GM12865 (cell line): ENCODE measurements at regions not wholly inside any gene's neighbourhood (a gene's known extent, or its start where the extent isn't known, plus 50 kb on each side); places are given as distances from the start of the nearest gene placed in this dataset.

Source experiments
- DNase-seq: peaks from one replicate; pipeline ENCODE4 v3.0.0; 2010; ENCODE audit warnings: low read depth
- H3K4me3 ChIP-seq: 2 replicates; pipeline ENCODE4 v1.5.1; 2011; ENCODE audit warnings: mild to moderate bottlenecking, low read depth, low read length, control low read depth
- TF ChIP-seq, protein P1 (sequence below): IDR thresholded peaks from 2 replicates; pipeline ENCODE4 v1.5.1; 2011; ENCODE audit warnings: low read length, control low read depth, low read depth, inconsistent platforms; ENCODE audit not compliant: insufficient read depth; ENCODE audit errors: missing control alignments

DNA sequence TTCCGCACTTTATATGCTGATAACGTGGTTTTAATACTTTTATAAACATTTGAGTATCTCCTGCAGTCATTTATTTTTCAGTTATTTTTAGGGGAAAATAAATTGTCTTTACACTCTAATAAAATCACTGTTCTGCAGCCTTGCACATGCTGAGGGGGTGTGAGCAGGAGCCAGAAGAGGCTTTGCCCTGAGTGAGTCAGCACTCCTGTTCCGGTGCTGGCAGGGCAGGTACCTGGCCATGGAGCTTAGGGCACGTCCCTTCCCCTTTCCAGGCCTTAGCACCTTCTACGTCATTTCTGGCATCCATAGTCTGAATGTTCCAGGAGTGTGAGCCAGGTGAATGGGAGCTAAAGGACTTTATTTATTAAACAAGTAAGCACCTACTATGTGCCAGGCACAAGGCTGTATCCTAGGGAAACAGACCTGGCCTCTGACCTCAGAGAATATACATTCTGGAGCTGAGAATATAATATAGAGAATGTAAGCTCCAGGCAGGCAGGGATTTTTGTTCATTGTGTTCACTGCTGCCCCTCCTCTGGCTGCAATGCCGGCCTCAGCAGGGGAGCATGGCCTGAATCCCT is 402.9 kb downstream of the PTPRU start:
- TF ChIP-seq, protein P1, sequence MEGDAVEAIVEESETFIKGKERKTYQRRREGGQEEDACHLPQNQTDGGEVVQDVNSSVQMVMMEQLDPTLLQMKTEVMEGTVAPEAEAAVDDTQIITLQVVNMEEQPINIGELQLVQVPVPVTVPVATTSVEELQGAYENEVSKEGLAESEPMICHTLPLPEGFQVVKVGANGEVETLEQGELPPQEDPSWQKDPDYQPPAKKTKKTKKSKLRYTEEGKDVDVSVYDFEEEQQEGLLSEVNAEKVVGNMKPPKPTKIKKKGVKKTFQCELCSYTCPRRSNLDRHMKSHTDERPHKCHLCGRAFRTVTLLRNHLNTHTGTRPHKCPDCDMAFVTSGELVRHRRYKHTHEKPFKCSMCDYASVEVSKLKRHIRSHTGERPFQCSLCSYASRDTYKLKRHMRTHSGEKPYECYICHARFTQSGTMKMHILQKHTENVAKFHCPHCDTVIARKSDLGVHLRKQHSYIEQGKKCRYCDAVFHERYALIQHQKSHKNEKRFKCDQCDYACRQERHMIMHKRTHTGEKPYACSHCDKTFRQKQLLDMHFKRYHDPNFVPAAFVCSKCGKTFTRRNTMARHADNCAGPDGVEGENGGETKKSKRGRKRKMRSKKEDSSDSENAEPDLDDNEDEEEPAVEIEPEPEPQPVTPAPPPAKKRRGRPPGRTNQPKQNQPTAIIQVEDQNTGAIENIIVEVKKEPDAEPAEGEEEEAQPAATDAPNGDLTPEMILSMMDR = no peak
- DNase-seq = no peak

DNA sequence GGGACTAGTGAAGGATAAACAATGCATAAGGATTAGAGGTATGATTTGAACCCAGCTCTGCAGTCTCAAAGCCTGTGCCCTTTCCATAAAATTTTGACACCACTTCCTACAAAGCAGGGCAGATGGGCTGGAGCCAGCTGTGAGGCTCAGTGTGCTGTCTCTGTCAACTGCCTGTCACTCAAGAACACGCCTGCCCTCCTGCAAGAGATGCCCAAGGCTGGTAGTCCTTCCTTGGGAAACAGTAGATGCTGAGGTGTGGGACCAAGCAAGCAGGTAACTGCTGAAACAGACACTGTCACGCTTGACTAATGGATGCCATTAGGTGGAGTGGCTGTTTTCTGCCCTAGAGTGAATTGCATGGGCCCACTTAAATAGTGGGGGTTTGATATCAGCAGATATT is 402.0 kb downstream of the PTPRU start:
- no peak overlapping the region for H3K4me3 ChIP-seq
- no peak for DNase-seq
- TF ChIP-seq, protein P1 = no peak

More for the DNA sequence above, 402.9 kb downstream of the PTPRU start:
- H3K4me3 ChIP-seq = no peak overlapping the region

DNA sequence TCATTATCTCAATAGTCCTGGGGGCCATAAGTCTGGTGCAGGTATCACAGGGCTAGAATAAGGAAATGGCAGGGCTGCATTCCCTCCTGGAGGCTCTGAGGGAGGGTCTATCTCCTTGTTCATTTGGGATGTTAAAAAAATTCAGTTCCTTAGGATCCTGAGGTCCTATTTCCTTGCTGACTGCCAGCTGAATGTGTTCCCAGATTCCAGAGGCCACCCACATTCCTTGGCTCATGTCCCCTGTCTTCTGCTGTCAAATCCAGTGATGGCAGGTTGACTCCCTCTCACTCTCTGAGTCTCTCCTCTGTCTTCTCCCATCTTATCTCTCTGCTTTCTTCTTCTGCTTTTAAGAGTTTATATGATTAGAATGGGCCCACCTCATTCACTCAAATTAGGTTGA is 400.6 kb downstream of the PTPRU start:
- no peak overlapping the region for H3K4me3 ChIP-seq
- TF ChIP-seq, protein P1 = no peak
- DNase-seq = no peak

DNA sequence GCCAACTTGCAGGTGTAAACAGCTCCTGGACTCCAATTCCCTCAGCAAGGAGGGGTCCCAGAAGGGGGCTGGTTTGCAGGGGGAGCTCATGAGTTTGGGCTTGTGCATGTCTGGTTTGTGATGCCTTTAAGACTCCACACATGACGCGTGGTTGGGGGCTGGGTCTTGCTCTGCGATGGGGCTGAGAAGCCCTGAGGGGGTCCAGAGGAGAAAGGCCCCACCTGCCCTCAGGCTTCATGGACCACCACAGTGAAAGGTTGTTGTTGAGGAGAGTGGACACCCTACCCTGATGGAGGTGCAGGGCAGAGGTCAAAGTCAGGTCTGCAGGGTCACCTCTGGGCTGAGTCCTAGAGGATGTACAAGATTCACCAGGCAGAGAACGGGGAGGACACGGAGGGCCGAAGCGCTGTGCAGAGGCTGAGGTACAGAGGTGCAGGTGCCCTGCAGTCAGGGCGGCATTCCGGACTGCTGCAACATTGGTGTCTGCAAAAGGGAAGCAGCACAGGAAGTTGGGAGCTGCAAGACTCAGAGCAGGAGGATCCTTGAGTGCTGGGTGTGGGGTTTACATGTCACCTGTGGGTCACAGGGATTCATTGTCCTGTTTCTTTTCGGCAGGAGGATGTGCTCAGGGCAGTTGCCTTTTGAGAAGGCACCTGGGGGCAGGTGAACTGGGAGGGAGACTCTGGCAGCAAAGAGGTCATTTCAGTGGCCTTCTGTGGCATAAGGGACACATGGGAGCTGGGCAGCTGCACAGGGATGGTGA is 399.4 kb downstream of the PTPRU start:
- no peak overlapping the region for H3K4me3 ChIP-seq
- no peak for DNase-seq
- TF ChIP-seq, protein P1 = no peak

DNA sequence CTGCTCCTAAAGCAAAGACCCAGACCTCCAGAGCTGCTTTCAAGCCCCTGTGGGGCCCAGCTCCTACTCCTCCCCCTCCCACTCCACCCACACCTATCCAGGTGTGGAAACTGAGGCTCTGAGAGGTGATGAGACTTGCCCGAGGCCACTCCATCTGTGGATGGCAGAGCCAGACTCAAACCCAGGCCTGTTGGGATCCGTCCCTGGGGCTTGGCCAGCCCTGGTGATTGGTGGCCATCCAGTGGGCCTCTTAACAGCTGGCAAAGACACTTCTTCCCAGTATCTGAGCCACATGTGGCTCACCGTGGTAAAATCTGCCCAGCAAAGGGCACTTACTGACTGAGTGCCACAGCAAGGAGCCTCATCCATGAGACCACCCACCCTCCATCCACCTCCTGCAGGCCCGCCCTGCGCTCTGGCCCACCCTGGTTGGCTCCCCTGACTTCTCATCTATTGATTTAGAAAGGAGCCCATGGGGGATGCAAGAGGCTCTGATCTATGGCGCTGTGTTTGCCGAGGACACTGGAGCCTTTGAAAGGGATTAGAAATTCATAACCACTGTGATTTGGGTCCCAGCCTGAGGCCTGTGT is 398.5 kb downstream of the PTPRU start:
- TF ChIP-seq, protein P1 = no peak
- no peak overlapping the region for H3K4me3 ChIP-seq
- DNase-seq = no peak

DNA sequence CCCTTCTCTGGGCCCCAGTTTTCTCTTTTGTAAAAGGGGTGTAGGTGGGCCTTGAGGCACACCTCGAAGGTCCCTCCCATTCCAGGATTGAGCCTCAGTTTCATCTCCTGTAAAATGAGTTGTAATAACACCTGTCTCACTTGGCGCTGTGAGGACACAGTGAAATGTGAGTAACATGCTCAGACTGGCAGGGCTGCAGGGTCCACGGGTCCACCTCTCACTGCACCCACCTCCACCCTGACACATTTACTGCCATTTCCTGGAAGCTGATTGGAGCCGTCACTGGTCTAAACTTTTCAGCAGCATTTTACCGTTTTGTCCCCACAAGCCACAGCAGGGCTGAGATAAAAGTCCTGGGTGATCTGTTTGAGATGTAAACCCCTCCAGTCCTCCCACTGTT is 398.0 kb downstream of the PTPRU start:
- no peak overlapping the region for H3K4me3 ChIP-seq
- DNase-seq = no peak
- TF ChIP-seq, protein P1 = no peak
